Neural cell (in vitro differentiated cells): ENCODE measurements at regions not wholly inside any gene's neighbourhood (a gene's known extent, or its start where the extent isn't known, plus 50 kb on each side); places are given as distances from the start of the nearest gene placed in this dataset.

Experiments used
- H2AFZ ChIP-seq: fragments of 200-600, 300-800 bp; sonication (generic), shearing (Covaris generic); 2 replicates; pipeline ENCODE4 v1.6.0; 2014; ENCODE audit warnings: low read depth, mild to moderate bottlenecking, antibody characterized with exemption, low read length, moderate library complexity
- H3F3A ChIP-seq: fragments of 200-600 bp; shearing (Covaris generic); 2 replicates; pipeline ENCODE4 v1.6.1; 2016; ENCODE audit warnings: mild to moderate bottlenecking, moderate library complexity, mixed read lengths, antibody characterized with exemption, low read length; ENCODE audit not compliant: insufficient read depth, poor library complexity, severe bottlenecking
- H3K27ac ChIP-seq: fragments of 200-600, 300-800 bp; sonication (generic), shearing (Covaris generic); 2 replicates; pipeline ENCODE4 v1.5.1; 2014; ENCODE audit warnings: mild to moderate bottlenecking, low read length, moderate library complexity
- H3K27me3 ChIP-seq: fragments of 300-800, 200-600 bp; sonication (generic), shearing (Covaris generic); 2 replicates; pipeline ENCODE4 v1.6.0; 2014; ENCODE audit warnings: mild to moderate bottlenecking, low read depth, low read length, moderate library complexity; ENCODE audit not compliant: insufficient read depth
- H3K36me3 ChIP-seq: fragments of 300-800, 200-600 bp; sonication (generic), shearing (Covaris generic); 2 replicates; pipeline ENCODE4 v1.5.1; 2014; ENCODE audit warnings: mild to moderate bottlenecking, antibody characterized with exemption, low read length, moderate library complexity; ENCODE audit not compliant: insufficient read depth
- H3K4me2 ChIP-seq: fragments of 300-800, 200-600 bp; sonication (generic), shearing (Covaris generic); 2 replicates; pipeline ENCODE4 v1.6.0; 2014; ENCODE audit warnings: mild to moderate bottlenecking, low read length
- H3K4me3 ChIP-seq: fragments of 300-800, 200-600 bp; sonication (generic), shearing (Covaris generic); 2 replicates; pipeline ENCODE4 v1.5.1; 2014; ENCODE audit warnings: mild to moderate bottlenecking, low read length, moderate library complexity
- H3K79me2 ChIP-seq: fragments of 200-600 bp; shearing (Covaris generic); replicated peaks from 2 replicates; pipeline ENCODE4 v1.6.0; 2014; ENCODE audit warnings: mild to moderate bottlenecking, low read length, moderate library complexity; ENCODE audit not compliant: insufficient read depth
- H3K9ac ChIP-seq: fragments of 300-800, 200-600 bp; sonication (generic), shearing (Covaris generic); 2 replicates; pipeline ENCODE4 v1.6.1; 2016; ENCODE audit warnings: mild to moderate bottlenecking, low read length, mixed read lengths
- H3K9me2 ChIP-seq: fragments of 200-600 bp; shearing (Covaris generic); 2 replicates; pipeline ENCODE4 v1.6.1; 2016; ENCODE audit warnings: mild to moderate bottlenecking, low read length, mixed read lengths; ENCODE audit not compliant: insufficient read depth
- H3K9me3 ChIP-seq: fragments of 200-600, 300-800 bp; sonication (generic), shearing (Covaris generic); 2 replicates; pipeline ENCODE4 v1.6.1; 2016; ENCODE audit warnings: mild to moderate bottlenecking, mixed run types, low read length, moderate library complexity, mixed read lengths
- H4K20me1 ChIP-seq: fragments of 200-600 bp; shearing (Covaris generic); 2 replicates; pipeline ENCODE4 v1.6.1; 2016; ENCODE audit warnings: mild to moderate bottlenecking, mixed run types; ENCODE audit not compliant: insufficient read depth
- CTCF ChIP-seq: fragments of 450-650 bp; IDR thresholded peaks from 2 replicates; pipeline ENCODE4 v1.5.1; 2014; ENCODE audit warnings: antibody characterized with exemption, mild to moderate bottlenecking, moderate library complexity; ENCODE audit not compliant: poor library complexity, severe bottlenecking
- EP300 ChIP-seq: fragments of 450-650 bp; conservative IDR thresholded peaks from 2 replicates; pipeline ENCODE4 v1.6.1; 2014; ENCODE audit warnings: antibody characterized with exemption, mild to moderate bottlenecking, moderate library complexity; ENCODE audit not compliant: poor library complexity, severe bottlenecking
- EZH2 ChIP-seq: fragments of 200-600, 300-800 bp; shearing (Covaris generic), sonication (generic); IDR thresholded peaks from 2 replicates; pipeline ENCODE4 v1.6.1; 2014; ENCODE audit warnings: antibody characterized with exemption, low read length, borderline replicate concordance, mild to moderate bottlenecking; ENCODE audit not compliant: insufficient read depth, poor library complexity, severe bottlenecking
- MXI1 ChIP-seq: fragments of 450-650 bp; conservative IDR thresholded peaks from 2 replicates; pipeline ENCODE4 v1.6.1; 2014; ENCODE audit warnings: antibody characterized with exemption, mild to moderate bottlenecking; ENCODE audit not compliant: poor library complexity, severe bottlenecking
- POLR2AphosphoS5 ChIP-seq: IDR thresholded peaks from 2 replicates; pipeline ENCODE4 v1.6.1; 2012
- RAD21 ChIP-seq: fragments of 450-650 bp; conservative IDR thresholded peaks from 2 replicates; pipeline ENCODE4 v1.6.1; 2014; ENCODE audit warnings: antibody characterized with exemption, mild to moderate bottlenecking, moderate library complexity
- REST ChIP-seq: IDR thresholded peaks from 2 replicates; pipeline ENCODE4 v1.6.1; 2012; ENCODE audit warnings: borderline replicate concordance
- SMC3 ChIP-seq: fragments of 450-650 bp; conservative IDR thresholded peaks from 2 replicates; pipeline ENCODE4 v1.6.1; 2014; ENCODE audit warnings: antibody characterized with exemption, mild to moderate bottlenecking, moderate library complexity; ENCODE audit not compliant: poor library complexity
- TAF1 ChIP-seq: IDR thresholded peaks from 2 replicates; pipeline ENCODE4 v1.6.1; 2012; ENCODE audit warnings: low read depth

- no peak overlapping the region for H2AFZ ChIP-seq
- no peaks in the 10 kb centered on the region for H3K9me3 ChIP-seq
- H3K79me2 ChIP-seq: no peaks in the 10 kb centered on the region
- H3K9ac ChIP-seq: no peak overlapping the region
- TF ChIP-seq EP300 (no peak), TAF1 (no peak), SMC3 (no peak), EZH2 (no peak), REST (no peak), POLR2AphosphoS5 (no peak), CTCF (no peak), RAD21 (no peak), MXI1 (no peak)
- no peak overlapping the region for H3K4me3 ChIP-seq
- no peaks in the 10 kb centered on the region for H3K27me3 ChIP-seq
- no peak overlapping the region for H3K27ac ChIP-seq
- no peaks in the 10 kb centered on the region for H3K36me3 ChIP-seq
- no peaks in the 10 kb centered on the region for H3K9me2 ChIP-seq
- H3K4me2 ChIP-seq: no peak overlapping the region
- H3F3A ChIP-seq: no peaks in the 10 kb centered on the region
- no peaks in the 10 kb centered on the region for H4K20me1 ChIP-seq
Measured at GRCh38 chr17:53574038-53574437, 248.7 kb upstream of the KIF2B start.

- TF ChIP-seq MXI1: no peak
- no peak for TF ChIP-seq RAD21
- no peak for TF ChIP-seq EP300
- no peak for TF ChIP-seq REST
- no peak for TF ChIP-seq TAF1
- TF ChIP-seq CTCF: no peak
- TF ChIP-seq POLR2AphosphoS5: no peak
- no peak for TF ChIP-seq EZH2
- no peak for TF ChIP-seq SMC3
- no peaks in the 10 kb centered on the region for H4K20me1 ChIP-seq
- no peak overlapping the region for H3K9ac ChIP-seq
- no peak overlapping the region for H3K4me3 ChIP-seq
- no peaks in the 10 kb centered on the region for H3F3A ChIP-seq
- no peak overlapping the region for H3K4me2 ChIP-seq
- no peaks in the 10 kb centered on the region for H3K36me3 ChIP-seq
- H3K27me3 ChIP-seq: no peaks in the 10 kb centered on the region
- H3K9me3 ChIP-seq: no peaks in the 10 kb centered on the region
- no peaks in the 10 kb centered on the region for H3K79me2 ChIP-seq
- H2AFZ ChIP-seq: no peak overlapping the region
- H3K9me2 ChIP-seq: no peaks in the 10 kb centered on the region
- no peak overlapping the region for H3K27ac ChIP-seq
Measured at GRCh38 chr17:53571342-53571741, 251.4 kb upstream of the KIF2B start.
